ENCODE measurements at regions not wholly inside any gene's neighbourhood (a gene's known extent, or its start where the extent isn't known, plus 50 kb on each side); places are given as distances from the start of the nearest gene placed in this dataset.
"Not testable (repeated sequence)": the region's sequence is repeated elsewhere in the genome, so short reads cannot be mapped to it uniquely, and the experiment has no call there.

DNA sequence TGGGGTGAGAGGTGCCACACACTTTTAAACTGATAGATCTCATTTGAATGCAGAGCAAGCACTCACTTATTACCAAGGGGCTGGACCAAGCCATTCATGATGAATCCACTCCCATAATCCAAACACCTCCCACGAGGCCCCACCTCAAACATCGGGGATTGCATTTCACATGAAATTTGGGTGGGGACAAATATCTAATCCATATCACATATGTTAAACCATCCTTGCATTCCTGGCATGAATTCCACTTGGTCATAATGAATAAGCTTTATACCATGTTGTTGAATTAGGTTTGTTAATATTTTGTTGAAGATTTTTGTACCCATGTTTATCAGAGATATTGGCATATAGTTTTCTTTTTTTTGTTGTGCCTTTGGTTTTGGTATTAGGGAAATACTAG, 1198.7 kb upstream of the ATXN8OS start:
- no peaks in the 10 kb centered on the region for H3K36me3 ChIP-seq
- 70 to 79% methylated on average over 2 of the region's 2 CpGs for WGBS, 2 donors
- ATAC-seq (ENCODE audit: low FRiP score in 2 of 2) (no peak), DNase-seq (no peak)
- TF ChIP-seq, protein P1, sequence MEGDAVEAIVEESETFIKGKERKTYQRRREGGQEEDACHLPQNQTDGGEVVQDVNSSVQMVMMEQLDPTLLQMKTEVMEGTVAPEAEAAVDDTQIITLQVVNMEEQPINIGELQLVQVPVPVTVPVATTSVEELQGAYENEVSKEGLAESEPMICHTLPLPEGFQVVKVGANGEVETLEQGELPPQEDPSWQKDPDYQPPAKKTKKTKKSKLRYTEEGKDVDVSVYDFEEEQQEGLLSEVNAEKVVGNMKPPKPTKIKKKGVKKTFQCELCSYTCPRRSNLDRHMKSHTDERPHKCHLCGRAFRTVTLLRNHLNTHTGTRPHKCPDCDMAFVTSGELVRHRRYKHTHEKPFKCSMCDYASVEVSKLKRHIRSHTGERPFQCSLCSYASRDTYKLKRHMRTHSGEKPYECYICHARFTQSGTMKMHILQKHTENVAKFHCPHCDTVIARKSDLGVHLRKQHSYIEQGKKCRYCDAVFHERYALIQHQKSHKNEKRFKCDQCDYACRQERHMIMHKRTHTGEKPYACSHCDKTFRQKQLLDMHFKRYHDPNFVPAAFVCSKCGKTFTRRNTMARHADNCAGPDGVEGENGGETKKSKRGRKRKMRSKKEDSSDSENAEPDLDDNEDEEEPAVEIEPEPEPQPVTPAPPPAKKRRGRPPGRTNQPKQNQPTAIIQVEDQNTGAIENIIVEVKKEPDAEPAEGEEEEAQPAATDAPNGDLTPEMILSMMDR (IDR thresholded peaks at IDR 0.05), result no peak
- no peak for TF ChIP-seq POLR2AphosphoS5 (IDR thresholded peaks at IDR 0.05)
- no peak for TF ChIP-seq POLR2A (IDR thresholded peaks at IDR 0.05)
- TF ChIP-seq EP300 (IDR thresholded peaks at IDR 0.05), result no peak
- no peaks in the 10 kb centered on the region for H3K4me1 ChIP-seq
- H3K4me3 ChIP-seq, result no peak overlapping the region
- H3K9me3 ChIP-seq, result peaks cover 0 to 24% (median 0%) of the 10 kb centered on the region in 4 donors
- no peak overlapping the region for H3K27ac ChIP-seq
- H3K27me3 ChIP-seq, result no peaks in the 10 kb centered on the region

GRCh38 chr13:68905186-68905585, 1202.4 kb upstream of the ATXN8OS start:
- no peaks in the 10 kb centered on the region for H3K4me1 ChIP-seq
- H3K27ac ChIP-seq, result no peak overlapping the region
- DNase-seq, result no peak
- no peak for TF ChIP-seq EP300 (IDR thresholded peaks at IDR 0.05)
- TF ChIP-seq POLR2A (IDR thresholded peaks at IDR 0.05), result no peak
- TF ChIP-seq, protein P1 (IDR thresholded peaks at IDR 0.05), result no peak
- TF ChIP-seq POLR2AphosphoS5 (IDR thresholded peaks at IDR 0.05), result no peak
- ATAC-seq (ENCODE audit: low FRiP score in 2 of 2), result no peak
- H3K4me3 ChIP-seq, result no peak overlapping the region
- H3K9me3 ChIP-seq, result peaks cover 0 to 19% (median 0%) of the 10 kb centered on the region in 4 donors
- H3K27me3 ChIP-seq, result no peaks in the 10 kb centered on the region
- H3K36me3 ChIP-seq, result no peaks in the 10 kb centered on the region
- 92% methylated on average over 1 of the region's 1 CpG; no CpG with 5 or more reads in 1 of the 2 donors for WGBS, 2 donors

DNA sequence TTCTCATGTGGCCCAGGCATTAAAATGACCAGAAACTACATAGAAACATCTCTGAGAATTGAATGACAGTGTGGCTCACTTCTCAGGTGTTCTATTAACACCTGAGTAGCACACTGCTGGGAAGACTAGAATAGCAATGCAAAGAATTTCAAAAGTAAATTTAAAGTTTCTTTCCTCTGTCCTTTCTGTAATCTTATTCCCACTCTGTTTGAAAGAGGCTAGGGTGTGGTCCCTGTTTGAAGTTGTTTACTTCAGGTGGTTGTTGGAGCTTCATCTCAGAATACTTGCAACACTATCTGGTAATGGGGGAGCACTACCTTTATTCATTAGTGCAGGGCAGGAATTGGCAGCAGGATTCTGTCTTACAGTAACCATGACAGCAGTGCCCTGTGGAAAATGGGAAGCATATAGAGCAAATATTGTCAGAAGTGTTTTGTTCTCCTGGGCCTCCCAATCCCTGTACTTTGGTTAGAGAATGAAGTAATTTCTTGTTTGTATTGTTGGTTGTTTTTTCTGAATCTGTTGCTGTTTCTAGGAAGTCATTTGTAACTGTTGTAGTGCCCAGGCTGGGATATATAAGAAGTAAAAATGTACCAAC, 1210.2 kb upstream of the ATXN8OS start:
- no peak for ATAC-seq (ENCODE audit: low FRiP score in 2 of 2)
- Histone ChIP-seq H3K4me1 (no peaks in the 10 kb centered on the region), H3K27me3 (no peaks in the 10 kb centered on the region), H3K36me3 (no peaks in the 10 kb centered on the region), H3K4me3 (no peak overlapping the region), H3K9me3 (no peaks in the 10 kb centered on the region), H3K27ac (no peak overlapping the region)
- no peak for DNase-seq
- TF ChIP-seq POLR2A (IDR thresholded peaks at IDR 0.05) (no peak), POLR2AphosphoS5 (IDR thresholded peaks at IDR 0.05) (no peak), EP300 (IDR thresholded peaks at IDR 0.05) (no peak)
- TF ChIP-seq, protein P1 (IDR thresholded peaks at IDR 0.05), result no peak

- no peaks in the 10 kb centered on the region for H3K27me3 ChIP-seq
- TF ChIP-seq, protein P1 (IDR thresholded peaks at IDR 0.05), result no peak
- TF ChIP-seq POLR2AphosphoS5 (IDR thresholded peaks at IDR 0.05), result no peak
- TF ChIP-seq EP300 (IDR thresholded peaks at IDR 0.05), result no peak
- TF ChIP-seq POLR2A (IDR thresholded peaks at IDR 0.05), result no peak
- no peak for ATAC-seq (ENCODE audit: low FRiP score in 2 of 2)
- H3K36me3 ChIP-seq, result no peaks in the 10 kb centered on the region
- H3K9me3 ChIP-seq, result no peaks in the 10 kb centered on the region
- no peak overlapping the region for H3K4me3 ChIP-seq
- 83 to 87% methylated on average over 1 of the region's 1 CpG for WGBS, 2 donors
- no peak for DNase-seq
- H3K27ac ChIP-seq, result no peak overlapping the region
- H3K4me1 ChIP-seq, result no peaks in the 10 kb centered on the region
These were observed 1211.9 kb upstream of the ATXN8OS start for GRCh38 chr13:68895696-68896095.

GRCh38 chr13:68893721-68894120, 1213.9 kb upstream of the ATXN8OS start:
- H3K4me1 ChIP-seq; DNase-seq; H3K27ac ChIP-seq; H3K4me3 ChIP-seq; ATAC-seq (ENCODE audit: low FRiP score in 2 of 2); H3K9me3 ChIP-seq; H3K36me3 ChIP-seq; H3K27me3 ChIP-seq: not testable (repeated sequence)
- WGBS, 2 donors, result 58 to 65% methylated on average over 2 of the region's 2 CpGs

- not testable (repeated sequence) for H3K27ac ChIP-seq; H3K4me3 ChIP-seq; DNase-seq; ATAC-seq (ENCODE audit: low FRiP score in 2 of 2); H3K9me3 ChIP-seq; H3K36me3 ChIP-seq; H3K4me1 ChIP-seq; H3K27me3 ChIP-seq
- WGBS, 2 donors, result 42 to 59% methylated on average over 3 of the region's 3 CpGs
These were observed 1215.0 kb upstream of the ATXN8OS start for GRCh38 chr13:68892596-68892995.

GRCh38 chr13:68890101-68890500, 1217.5 kb upstream of the ATXN8OS start:
- H3K27me3 ChIP-seq; H3K4me1 ChIP-seq; H3K4me3 ChIP-seq; ATAC-seq (ENCODE audit: low FRiP score in 2 of 2); H3K27ac ChIP-seq; H3K36me3 ChIP-seq; H3K9me3 ChIP-seq: not testable (repeated sequence)
- 85 to 92% methylated on average over 7 of the region's 7 CpGs for WGBS, 2 donors
- DNase-seq, result peak in 1 of 2 donors; percentile 2

All from upper lobe of left lung (tissue), 6 donors.